GM23338 (cell line): ENCODE measurements at regions not wholly inside any gene's neighbourhood (a gene's known extent, or its start where the extent isn't known, plus 50 kb on each side); places are given as distances from the start of the nearest gene placed in this dataset.

Experiments
- ATAC-seq: fragments of 200-7000 bp; cut with Tn5 transposase; 3 replicates; pipeline ENCODE4 v1.9.1; 2020
- DNase-seq: peaks from one replicate; pipeline ENCODE4 v3.0.0-alpha.2; 2015; ENCODE audit warnings: low spot score
- H2AFZ ChIP-seq: fragments of 200-600 bp; sonication (generic); 2 replicates; pipeline ENCODE4 v1.8.0; 2016; ENCODE audit warnings: antibody characterized with exemption, mild to moderate bottlenecking, moderate library complexity
- H3F3A ChIP-seq: fragments of 200-600 bp; sonication (generic); replicated peaks from 2 replicates; pipeline ENCODE4 v1.8.0; 2017; ENCODE audit warnings: antibody characterized with exemption, mixed run types, low read depth
- H3K27ac ChIP-seq: fragments of 200-600 bp; sonication (generic); 2 replicates; pipeline ENCODE4 v1.6.1; 2016; ENCODE audit warnings: low read depth
- H3K27me3 ChIP-seq: fragments of 200-600 bp; sonication (generic); 2 replicates; pipeline ENCODE4 v1.8.0; 2016; ENCODE audit warnings: mild to moderate bottlenecking, mixed run types, moderate library complexity; ENCODE audit not compliant: insufficient read depth
- H3K36me3 ChIP-seq: fragments of 200-600 bp; sonication (generic); 2 replicates; pipeline ENCODE4 v1.8.0; 2016; ENCODE audit warnings: mild to moderate bottlenecking; ENCODE audit not compliant: insufficient read depth
- H3K4me1 ChIP-seq: fragments of 200-600 bp; sonication (generic); 2 replicates; pipeline ENCODE4 v1.8.0; 2016; ENCODE audit warnings: mild to moderate bottlenecking, moderate library complexity; ENCODE audit not compliant: insufficient read depth
- H3K4me2 ChIP-seq: fragments of 200-600 bp; sonication (generic); 2 replicates; pipeline ENCODE4 v1.7.1; 2017; ENCODE audit warnings: mixed run types
- H3K4me3 ChIP-seq: fragments of 200-600 bp; sonication (generic); 2 replicates; pipeline ENCODE4 v1.6.1; 2016; ENCODE audit warnings: mixed run types
- H3K79me2 ChIP-seq: fragments of 200-600 bp; sonication (generic); replicated peaks from 2 replicates; pipeline ENCODE4 v1.8.0; 2017; ENCODE audit warnings: mild to moderate bottlenecking; ENCODE audit not compliant: insufficient read depth
- H3K9me2 ChIP-seq: fragments of 200-600 bp; sonication (generic); 2 replicates; pipeline ENCODE4 v1.8.0; 2017; ENCODE audit not compliant: insufficient read depth
- H4K20me1 ChIP-seq: fragments of 200-600 bp; sonication (generic); replicated peaks from 2 replicates; pipeline ENCODE4 v1.8.0; 2017; ENCODE audit warnings: mild to moderate bottlenecking; ENCODE audit not compliant: insufficient read depth
- H3K27ac Mint-ChIP-seq: 2 replicates; pipeline ENCODE4 v1.8.0; 2020; ENCODE audit warnings: inconsistent platforms, mild to moderate bottlenecking, moderate library complexity, mixed read lengths
- H3K27me3 Mint-ChIP-seq: 3 replicates; pipeline ENCODE4 v1.8.0; 2022; ENCODE audit warnings: low read depth, mild to moderate bottlenecking, moderate library complexity, mixed read lengths, inconsistent platforms; ENCODE audit not compliant: insufficient read depth, poor library complexity
- H3K36me3 Mint-ChIP-seq: 3 replicates; pipeline ENCODE4 v1.8.0; 2021; ENCODE audit warnings: low read depth, mild to moderate bottlenecking, inconsistent platforms, moderate library complexity, mixed read lengths
- H3K4me1 Mint-ChIP-seq: 3 replicates; pipeline ENCODE4 v1.8.0; 2020; ENCODE audit warnings: mild to moderate bottlenecking, inconsistent platforms, mixed read lengths
- H3K4me3 Mint-ChIP-seq: 3 replicates; pipeline ENCODE4 v1.8.0; 2021; ENCODE audit warnings: moderate library complexity, mild to moderate bottlenecking, inconsistent platforms, mixed read lengths
- H3K9me3 Mint-ChIP-seq: 3 replicates; pipeline ENCODE4 v1.8.0; 2020; ENCODE audit warnings: moderate library complexity, mild to moderate bottlenecking, inconsistent platforms, mixed read lengths
- CREB1 ChIP-seq: fragments of 250-450 bp; sonication (Bioruptor Pico); IDR thresholded peaks from 2 replicates; pipeline ENCODE4 v1.5.0; 2020; ENCODE audit warnings: low read depth, mild to moderate bottlenecking, moderate library complexity
- EZH2 ChIP-seq: fragments of 200-600 bp; sonication (generic); IDR thresholded peaks from one replicate; pipeline ENCODE4 v1.8.0; 2017; ENCODE audit warnings: antibody characterized with exemption, mild to moderate bottlenecking, low read depth; ENCODE audit not compliant: unreplicated experiment
- EZH2phosphoT487 ChIP-seq: fragments of 200-600 bp; sonication (generic); IDR thresholded peaks from one replicate; pipeline ENCODE4 v1.8.1; 2018; ENCODE audit warnings: antibody characterized with exemption; ENCODE audit not compliant: unreplicated experiment
- JUNB ChIP-seq: IDR thresholded peaks from one replicate; pipeline ENCODE4 v1.6.1; 2016; ENCODE audit warnings: antibody characterized with exemption; ENCODE audit not compliant: unreplicated experiment
- NANOG ChIP-seq: IDR thresholded peaks from 2 replicates; pipeline ENCODE4 v1.6.1; 2016; ENCODE audit warnings: antibody characterized with exemption, borderline replicate concordance
- POLR2AphosphoS5 ChIP-seq: IDR thresholded peaks from 2 replicates; pipeline ENCODE4 v1.6.1; 2016; ENCODE audit warnings: antibody characterized with exemption, low read depth
- ZNF114 ChIP-seq: fragments of 250-450 bp; sonication (Bioruptor Pico); IDR thresholded peaks from 2 replicates; pipeline ENCODE4 v1.5.0; 2020; ENCODE audit warnings: mild to moderate bottlenecking, moderate library complexity
- ZNF462 ChIP-seq: fragments of 250-450 bp; sonication (Bioruptor Pico); IDR thresholded peaks from 2 replicates; pipeline ENCODE4 v1.5.0; 2020; ENCODE audit warnings: mild to moderate bottlenecking, moderate library complexity
- TF ChIP-seq, protein P1 (sequence below): IDR thresholded peaks from 2 replicates; pipeline ENCODE4 v1.6.1; 2016; ENCODE audit warnings: antibody characterized with exemption
- TF ChIP-seq, protein P2 (sequence below): IDR thresholded peaks from one replicate; pipeline ENCODE4 v1.6.1; 2018; ENCODE audit warnings: antibody characterized with exemption; ENCODE audit not compliant: unreplicated experiment
- TF ChIP-seq, protein P3 (sequence below), 2 experiments: fragments of 200-600 bp in 1 of 2; sonication (generic) in 1 of 2; conservative IDR thresholded peaks; 2 replicates each; pipeline versions ENCODE4 v1.5.1 to v1.6.1; 2016 to 2017; ENCODE audit warnings: antibody characterized with exemption in 2 of 2, low read depth in 2 of 2, mild to moderate bottlenecking in 2 of 2, moderate library complexity in 1 of 2

DNA sequence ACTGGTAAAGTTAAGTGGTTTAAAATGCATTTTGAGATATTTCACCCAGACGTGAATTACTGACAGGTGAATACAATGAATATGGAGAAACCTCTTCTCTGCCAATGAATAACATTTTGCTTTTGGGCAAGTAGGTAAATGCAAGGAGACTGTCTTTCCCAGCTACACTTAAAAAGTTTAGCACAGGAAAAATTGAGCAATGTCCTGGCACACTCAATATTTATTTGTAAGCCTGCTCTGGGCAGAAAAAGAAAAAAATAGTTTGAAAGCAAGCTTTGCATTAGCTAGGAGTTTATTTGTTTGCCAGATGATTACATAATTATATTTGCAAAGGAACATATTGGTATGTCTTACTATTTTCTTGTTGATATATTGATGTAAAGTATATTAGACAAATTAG lies 624.2 kb downstream of the ACTR3B start:
- Mint-ChIP-seq H3K4me3 (no peak overlapping the region), H3K36me3 (peaks cover 26% of the 10 kb centered on the region), H3K9me3 (peaks cover 99% of the 10 kb centered on the region), H3K27ac (no peak overlapping the region), H3K4me1 (no peaks in the 10 kb centered on the region), H3K27me3 (no peaks in the 10 kb centered on the region)
- H4K20me1 ChIP-seq = no peaks in the 10 kb centered on the region
- no peak for TF ChIP-seq NANOG
- TF ChIP-seq EZH2phosphoT487 = no peak
- TF ChIP-seq, protein P1, sequence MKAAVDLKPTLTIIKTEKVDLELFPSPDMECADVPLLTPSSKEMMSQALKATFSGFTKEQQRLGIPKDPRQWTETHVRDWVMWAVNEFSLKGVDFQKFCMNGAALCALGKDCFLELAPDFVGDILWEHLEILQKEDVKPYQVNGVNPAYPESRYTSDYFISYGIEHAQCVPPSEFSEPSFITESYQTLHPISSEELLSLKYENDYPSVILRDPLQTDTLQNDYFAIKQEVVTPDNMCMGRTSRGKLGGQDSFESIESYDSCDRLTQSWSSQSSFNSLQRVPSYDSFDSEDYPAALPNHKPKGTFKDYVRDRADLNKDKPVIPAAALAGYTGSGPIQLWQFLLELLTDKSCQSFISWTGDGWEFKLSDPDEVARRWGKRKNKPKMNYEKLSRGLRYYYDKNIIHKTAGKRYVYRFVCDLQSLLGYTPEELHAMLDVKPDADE = no peak
- TF ChIP-seq EZH2 = no peak
- no peak for TF ChIP-seq ZNF462 (CRISPR knock-in tag)
- no peak for TF ChIP-seq CREB1 (CRISPR knock-in tag)
- TF ChIP-seq, protein P2, sequence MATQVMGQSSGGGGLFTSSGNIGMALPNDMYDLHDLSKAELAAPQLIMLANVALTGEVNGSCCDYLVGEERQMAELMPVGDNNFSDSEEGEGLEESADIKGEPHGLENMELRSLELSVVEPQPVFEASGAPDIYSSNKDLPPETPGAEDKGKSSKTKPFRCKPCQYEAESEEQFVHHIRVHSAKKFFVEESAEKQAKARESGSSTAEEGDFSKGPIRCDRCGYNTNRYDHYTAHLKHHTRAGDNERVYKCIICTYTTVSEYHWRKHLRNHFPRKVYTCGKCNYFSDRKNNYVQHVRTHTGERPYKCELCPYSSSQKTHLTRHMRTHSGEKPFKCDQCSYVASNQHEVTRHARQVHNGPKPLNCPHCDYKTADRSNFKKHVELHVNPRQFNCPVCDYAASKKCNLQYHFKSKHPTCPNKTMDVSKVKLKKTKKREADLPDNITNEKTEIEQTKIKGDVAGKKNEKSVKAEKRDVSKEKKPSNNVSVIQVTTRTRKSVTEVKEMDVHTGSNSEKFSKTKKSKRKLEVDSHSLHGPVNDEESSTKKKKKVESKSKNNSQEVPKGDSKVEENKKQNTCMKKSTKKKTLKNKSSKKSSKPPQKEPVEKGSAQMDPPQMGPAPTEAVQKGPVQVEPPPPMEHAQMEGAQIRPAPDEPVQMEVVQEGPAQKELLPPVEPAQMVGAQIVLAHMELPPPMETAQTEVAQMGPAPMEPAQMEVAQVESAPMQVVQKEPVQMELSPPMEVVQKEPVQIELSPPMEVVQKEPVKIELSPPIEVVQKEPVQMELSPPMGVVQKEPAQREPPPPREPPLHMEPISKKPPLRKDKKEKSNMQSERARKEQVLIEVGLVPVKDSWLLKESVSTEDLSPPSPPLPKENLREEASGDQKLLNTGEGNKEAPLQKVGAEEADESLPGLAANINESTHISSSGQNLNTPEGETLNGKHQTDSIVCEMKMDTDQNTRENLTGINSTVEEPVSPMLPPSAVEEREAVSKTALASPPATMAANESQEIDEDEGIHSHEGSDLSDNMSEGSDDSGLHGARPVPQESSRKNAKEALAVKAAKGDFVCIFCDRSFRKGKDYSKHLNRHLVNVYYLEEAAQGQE = no peak
- no peak for TF ChIP-seq POLR2AphosphoS5
- no peak for TF ChIP-seq ZNF114 (CRISPR knock-in tag)
- TF ChIP-seq, protein P3, sequence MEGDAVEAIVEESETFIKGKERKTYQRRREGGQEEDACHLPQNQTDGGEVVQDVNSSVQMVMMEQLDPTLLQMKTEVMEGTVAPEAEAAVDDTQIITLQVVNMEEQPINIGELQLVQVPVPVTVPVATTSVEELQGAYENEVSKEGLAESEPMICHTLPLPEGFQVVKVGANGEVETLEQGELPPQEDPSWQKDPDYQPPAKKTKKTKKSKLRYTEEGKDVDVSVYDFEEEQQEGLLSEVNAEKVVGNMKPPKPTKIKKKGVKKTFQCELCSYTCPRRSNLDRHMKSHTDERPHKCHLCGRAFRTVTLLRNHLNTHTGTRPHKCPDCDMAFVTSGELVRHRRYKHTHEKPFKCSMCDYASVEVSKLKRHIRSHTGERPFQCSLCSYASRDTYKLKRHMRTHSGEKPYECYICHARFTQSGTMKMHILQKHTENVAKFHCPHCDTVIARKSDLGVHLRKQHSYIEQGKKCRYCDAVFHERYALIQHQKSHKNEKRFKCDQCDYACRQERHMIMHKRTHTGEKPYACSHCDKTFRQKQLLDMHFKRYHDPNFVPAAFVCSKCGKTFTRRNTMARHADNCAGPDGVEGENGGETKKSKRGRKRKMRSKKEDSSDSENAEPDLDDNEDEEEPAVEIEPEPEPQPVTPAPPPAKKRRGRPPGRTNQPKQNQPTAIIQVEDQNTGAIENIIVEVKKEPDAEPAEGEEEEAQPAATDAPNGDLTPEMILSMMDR (conservative IDR thresholded peaks at IDR 0.05; ENCODE audit: low read depth in 2 of 2) = no peak
- no peak for TF ChIP-seq JUNB
- no peak overlapping the region for H3K4me2 ChIP-seq
- no peaks in the 10 kb centered on the region for H3F3A ChIP-seq
- no peak for DNase-seq
- no peaks in the 10 kb centered on the region for H3K36me3 ChIP-seq
- no peaks in the 10 kb centered on the region for H3K27me3 ChIP-seq
- no peak overlapping the region for H2AFZ ChIP-seq
- H3K9me2 ChIP-seq = no peaks in the 10 kb centered on the region
- no peak overlapping the region for H3K27ac ChIP-seq
- H3K4me3 ChIP-seq = no peak overlapping the region
- H3K4me1 ChIP-seq = no peaks in the 10 kb centered on the region
- ATAC-seq = no peak
- H3K79me2 ChIP-seq = no peaks in the 10 kb centered on the region
